Stimulated activated CD4-positive, alpha-beta T cell treated with anti-CD3 and anti-CD28 coated beads, Interleukin-2, amount 100 ng/mL, for 24 hours (primary cell): ENCODE measurements at regions not wholly inside any gene's neighbourhood (a gene's known extent, or its start where the extent isn't known, plus 50 kb on each side); places are given as distances from the start of the nearest gene placed in this dataset.

Experiments used
- DNase-seq, 2 donors: peaks; one replicate each; pipeline ENCODE4 v3.0.0-alpha.2; 2020

- DNase-seq = no peak
Measured at GRCh38 chr2:195404651-195405050, 252.4 kb upstream of the SLC39A10 start.

- DNase-seq = no peak
Measured at GRCh38 chr2:195396479-195396878, 260.5 kb upstream of the SLC39A10 start.

- no peak for DNase-seq
Measured at GRCh38 chr2:195395362-195395761, 261.7 kb upstream of the SLC39A10 start.

- DNase-seq = no peak
Measured at GRCh38 chr2:195392446-195393336, 264.3 kb upstream of the SLC39A10 start.

GRCh38 chr2:195390686-195391321, 266.2 kb upstream of the SLC39A10 start:
- DNase-seq = no peak

GRCh38 chr2:195388028-195388427, 269.0 kb upstream of the SLC39A10 start:
- DNase-seq = no peak

GRCh38 chr2:195382186-195382585, 274.8 kb upstream of the SLC39A10 start:
- DNase-seq = peak; percentile 4 to 24

- DNase-seq = no peak
Measured at GRCh38 chr2:195370167-195370943, 286.7 kb upstream of the SLC39A10 start.

GRCh38 chr2:195369218-195369587, 287.8 kb upstream of the SLC39A10 start:
- no peak for DNase-seq

GRCh38 chr2:195368249-195369217, 288.5 kb upstream of the SLC39A10 start:
- DNase-seq = no peak

- no peak for DNase-seq
Measured at GRCh38 chr2:195367809-195368208, 289.2 kb upstream of the SLC39A10 start.

GRCh38 chr2:195364015-195364965, 292.7 kb upstream of the SLC39A10 start:
- DNase-seq = no peak

GRCh38 chr2:195363496-195363895, 293.5 kb upstream of the SLC39A10 start:
- DNase-seq = no peak

GRCh38 chr2:195360242-195360641, 296.8 kb upstream of the SLC39A10 start:
- DNase-seq = no peak

- no peak for DNase-seq
Measured at GRCh38 chr2:195359043-195359735, 297.8 kb upstream of the SLC39A10 start.

- DNase-seq = no peak
Measured at GRCh38 chr2:195356920-195357440, 300.0 kb upstream of the SLC39A10 start.

- no peak for DNase-seq
Measured at GRCh38 chr2:195356026-195356425, 301.0 kb upstream of the SLC39A10 start.

- DNase-seq = no peak
Measured at GRCh38 chr2:195352581-195352980, 304.4 kb upstream of the SLC39A10 start.

- DNase-seq = no peak
Measured at GRCh38 chr2:195343942-195344530, 313.0 kb upstream of the SLC39A10 start.

- DNase-seq = no peak
Measured at GRCh38 chr2:195343540-195343939, 313.5 kb upstream of the SLC39A10 start.
